Progenitor cell of endocrine pancreas (in vitro differentiated cells): ENCODE measurements at regions not wholly inside any gene's neighbourhood (a gene's known extent, or its start where the extent isn't known, plus 50 kb on each side); places are given as distances from the start of the nearest gene placed in this dataset.
A peak's percentile ranks its signal among the peaks of the same experiment; 100 is the strongest.

Experiments
- DNase-seq: peaks from one replicate; pipeline ENCODE4 v3.0.0; 2021; ENCODE audit warnings: low spot score; ENCODE audit not compliant: unreplicated experiment
- H3K27ac Mint-ChIP-seq: 2 replicates; pipeline ENCODE4 v1.8.0; 2021; ENCODE audit warnings: mild to moderate bottlenecking, moderate library complexity, mixed read lengths
- H3K27me3 Mint-ChIP-seq: 2 replicates; pipeline ENCODE4 v1.8.0; 2021; ENCODE audit warnings: mixed read lengths
- H3K36me3 Mint-ChIP-seq: 2 replicates; pipeline ENCODE4 v1.8.0; 2022; ENCODE audit warnings: mixed read lengths; ENCODE audit not compliant: insufficient read depth
- H3K4me1 Mint-ChIP-seq: 2 replicates; pipeline ENCODE4 v1.8.0; 2021; ENCODE audit warnings: low read depth, mixed read lengths
- H3K4me3 Mint-ChIP-seq: 2 replicates; pipeline ENCODE4 v1.8.0; 2021; ENCODE audit warnings: low read depth, mild to moderate bottlenecking, moderate library complexity, mixed read lengths
- H3K9me3 Mint-ChIP-seq: 2 replicates; pipeline ENCODE4 v1.8.0; 2021; ENCODE audit warnings: low read depth, mixed read lengths
- CTCF ChIP-seq: fragments of 200-600 bp; sonication (generic); IDR thresholded peaks from one replicate; pipeline ENCODE4 v1.5.0; 2021; ENCODE audit warnings: antibody characterized with exemption, mild to moderate bottlenecking; ENCODE audit not compliant: unreplicated experiment

DNA sequence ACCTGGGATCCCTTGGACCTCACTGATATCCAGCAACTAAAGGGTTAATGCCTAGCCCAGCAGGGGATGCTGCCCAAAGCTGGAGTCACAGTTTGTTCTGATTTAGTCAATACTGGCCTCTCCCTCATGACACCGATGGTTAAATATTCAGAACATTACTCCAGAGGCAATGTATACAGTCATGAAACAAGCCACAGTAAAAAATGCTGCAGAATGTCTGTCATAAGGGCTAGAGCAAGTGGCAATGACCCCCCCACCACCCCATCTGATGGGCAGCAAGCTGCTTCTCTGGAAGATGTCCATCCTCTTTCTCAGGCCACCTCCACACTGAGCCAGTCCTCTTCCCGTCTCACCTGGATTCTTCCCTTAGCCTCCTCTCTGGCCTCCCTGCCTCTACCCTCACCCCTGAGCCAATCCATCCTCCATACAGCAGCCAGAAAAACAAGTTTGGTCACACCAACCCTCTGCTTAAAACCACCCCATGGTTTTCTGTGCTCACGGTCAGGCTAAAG, 99.0 kb upstream of the KCNG1 start:
- no peak for DNase-seq

DNA sequence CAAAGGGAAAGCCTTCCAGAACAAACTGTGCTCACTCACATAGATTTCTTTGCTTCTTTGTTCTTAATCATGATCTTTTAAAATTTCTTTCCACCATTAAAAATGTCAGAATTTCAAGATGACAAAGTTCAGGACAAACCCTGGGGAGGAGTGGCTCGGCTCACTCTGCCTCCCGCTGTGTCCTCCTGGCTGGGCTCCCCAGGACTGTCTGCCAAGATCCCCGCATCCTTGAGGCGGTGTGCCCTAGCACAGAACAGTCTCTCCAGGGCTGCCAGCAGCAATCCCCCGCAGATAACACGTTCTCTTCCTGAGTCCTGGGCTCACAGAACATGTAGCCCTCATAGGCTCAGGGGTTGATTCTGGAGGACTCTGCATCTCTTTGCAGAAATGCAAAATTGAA, 98.4 kb upstream of the KCNG1 start:
- no peaks in the 10 kb centered on the region for H3K9me3 Mint-ChIP-seq
- no peak for DNase-seq
- no peak overlapping the region for H3K4me3 Mint-ChIP-seq
- TF ChIP-seq CTCF = no peak
- H3K27ac Mint-ChIP-seq = no peak overlapping the region
- no peaks in the 10 kb centered on the region for H3K36me3 Mint-ChIP-seq
- peaks cover 34% of the 10 kb centered on the region for H3K4me1 Mint-ChIP-seq
- peaks cover 2% of the 10 kb centered on the region for H3K27me3 Mint-ChIP-seq

More for the DNA sequence above, 99.0 kb upstream of the KCNG1 start:
- H3K36me3 Mint-ChIP-seq = no peaks in the 10 kb centered on the region
- H3K4me3 Mint-ChIP-seq = no peak overlapping the region
- peaks cover 2% of the 10 kb centered on the region for H3K27me3 Mint-ChIP-seq
- no peaks in the 10 kb centered on the region for H3K9me3 Mint-ChIP-seq
- H3K27ac Mint-ChIP-seq = no peak overlapping the region
- no peak for TF ChIP-seq CTCF
- H3K4me1 Mint-ChIP-seq = peaks cover 40% of the 10 kb centered on the region

DNA sequence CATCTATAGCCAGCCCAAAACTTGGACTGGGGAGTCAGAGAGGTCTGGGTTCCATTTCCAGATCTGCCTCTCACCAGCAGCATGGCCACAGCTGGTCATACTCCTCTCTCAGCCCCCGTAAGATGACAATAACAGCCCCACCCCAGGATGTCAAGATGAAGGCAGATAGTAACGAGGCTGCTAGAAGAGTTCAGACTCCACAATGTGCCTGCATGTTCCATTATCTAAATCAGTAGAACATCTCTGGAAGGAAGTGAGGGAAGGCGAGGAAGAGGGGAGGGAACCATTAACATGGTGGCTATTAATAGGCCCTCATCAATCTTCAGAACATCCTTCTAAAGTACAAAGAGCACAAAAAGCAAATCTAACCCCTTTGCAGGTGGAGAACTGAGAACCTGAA, 98.0 kb upstream of the KCNG1 start:
- no peak overlapping the region for H3K27ac Mint-ChIP-seq

GRCh38 chr20:51120438-51120837, 97.5 kb upstream of the KCNG1 start:
- no peak overlapping the region for H3K27ac Mint-ChIP-seq
- H3K36me3 Mint-ChIP-seq = no peaks in the 10 kb centered on the region
- no peak for TF ChIP-seq CTCF
- H3K9me3 Mint-ChIP-seq = no peaks in the 10 kb centered on the region
- H3K4me3 Mint-ChIP-seq = no peak overlapping the region
- H3K4me1 Mint-ChIP-seq = peaks cover 30% of the 10 kb centered on the region
- no peak for DNase-seq
- H3K27me3 Mint-ChIP-seq = peaks cover 2% of the 10 kb centered on the region

More for the DNA sequence above, 98.0 kb upstream of the KCNG1 start:
- DNase-seq = no peak
- Mint-ChIP-seq H3K4me1 (peaks cover 32% of the 10 kb centered on the region), H3K27me3 (peaks cover 2% of the 10 kb centered on the region), H3K36me3 (no peaks in the 10 kb centered on the region), H3K4me3 (no peak overlapping the region), H3K9me3 (no peaks in the 10 kb centered on the region)
- no peak for TF ChIP-seq CTCF

DNA sequence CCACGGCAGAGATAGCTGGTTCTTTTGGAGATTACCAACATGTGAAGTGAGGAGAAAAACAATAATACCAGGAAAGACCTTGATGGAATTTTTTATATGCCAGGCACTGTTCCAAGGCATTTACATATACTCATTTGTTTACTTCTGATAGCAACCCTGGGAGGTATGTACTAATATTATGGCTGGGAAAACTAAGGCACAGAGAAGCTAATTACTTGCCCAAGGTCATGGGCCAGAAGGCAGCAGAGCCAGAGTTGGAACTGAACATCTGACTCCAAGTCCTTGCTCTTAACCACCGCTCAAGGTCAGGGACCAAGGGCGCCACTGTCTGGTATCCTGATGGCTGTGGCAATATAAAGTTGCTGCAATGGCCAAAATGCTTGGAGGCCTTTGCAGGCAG, 97.0 kb upstream of the KCNG1 start:
- Mint-ChIP-seq H3K4me1 (peaks cover 26% of the 10 kb centered on the region), H3K9me3 (no peaks in the 10 kb centered on the region), H3K27ac (peak overlapping the region; percentile 25), H3K36me3 (no peaks in the 10 kb centered on the region), H3K4me3 (no peak overlapping the region), H3K27me3 (peaks cover 2% of the 10 kb centered on the region)
- DNase-seq = no peak
- TF ChIP-seq CTCF = no peak
